Umbilical cord (tissue), 1 donor: ENCODE measurements at regions not wholly inside any gene's neighbourhood (a gene's known extent, or its start where the extent isn't known, plus 50 kb on each side); places are given as distances from the start of the nearest gene placed in this dataset.
A peak's percentile ranks its signal among the peaks of the same experiment; 100 is the strongest.
"Not testable (repeated sequence)": the region's sequence is repeated elsewhere in the genome, so short reads cannot be mapped to it uniquely, and the experiment has no call there.

Experiments
- DNase-seq: peaks from one replicate; pipeline ENCODE4 v3.0.0-alpha.2; 2015; ENCODE audit warnings: low spot score

GRCh38 chr20:16863303-16863702, 115.1 kb downstream of the OTOR start:
- DNase-seq = no peak

- DNase-seq = no peak
These were observed 115.9 kb downstream of the OTOR start for GRCh38 chr20:16864069-16864468.

- no peak for DNase-seq
These were observed 116.8 kb downstream of the OTOR start for GRCh38 chr20:16864963-16865362.

- DNase-seq = no peak
These were observed 117.2 kb downstream of the OTOR start for GRCh38 chr20:16865406-16865805.

- DNase-seq = not testable (repeated sequence)
These were observed 125.0 kb downstream of the OTOR start for GRCh38 chr20:16873124-16873523.

- DNase-seq = no peak
These were observed 128.9 kb downstream of the OTOR start for GRCh38 chr20:16877053-16877554.

- no peak for DNase-seq
These were observed 137.6 kb downstream of the OTOR start for GRCh38 chr20:16885746-16886145.

- DNase-seq = peak; percentile 18
These were observed 150.3 kb downstream of the OTOR start for GRCh38 chr20:16898433-16898832.

GRCh38 chr20:16902662-16903061, 154.5 kb downstream of the OTOR start:
- no peak for DNase-seq

- DNase-seq = no peak
These were observed 156.6 kb downstream of the OTOR start for GRCh38 chr20:16904751-16905150.

- DNase-seq = no peak
These were observed 166.1 kb downstream of the OTOR start for GRCh38 chr20:16914277-16914676.

- no peak for DNase-seq
These were observed 168.0 kb downstream of the OTOR start for GRCh38 chr20:16916165-16916564.

- DNase-seq = no peak
These were observed 169.5 kb downstream of the OTOR start for GRCh38 chr20:16917636-16918035.

GRCh38 chr20:16918366-16918765, 170.2 kb downstream of the OTOR start:
- no peak for DNase-seq

- DNase-seq = no peak
These were observed 171.7 kb downstream of the OTOR start for GRCh38 chr20:16919841-16920240.

GRCh38 chr20:16922834-16923233, 174.7 kb downstream of the OTOR start:
- DNase-seq = peak; percentile 50

- no peak for DNase-seq
These were observed 178.7 kb downstream of the OTOR start for GRCh38 chr20:16926626-16927430.

GRCh38 chr20:16929756-16930155, 181.6 kb downstream of the OTOR start:
- DNase-seq = no peak

GRCh38 chr20:16930656-16931055, 182.5 kb downstream of the OTOR start:
- no peak for DNase-seq

- DNase-seq = no peak
These were observed 190.9 kb downstream of the OTOR start for GRCh38 chr20:16939051-16939450.

- no peak for DNase-seq
These were observed 192.5 kb downstream of the OTOR start for GRCh38 chr20:16940701-16941100.

- no peak for DNase-seq
These were observed 193.9 kb downstream of the OTOR start for GRCh38 chr20:16942051-16942450.

- DNase-seq = peak; percentile 11
These were observed 194.6 kb downstream of the OTOR start for GRCh38 chr20:16942756-16943155.

GRCh38 chr20:16944745-16945144, 196.6 kb downstream of the OTOR start:
- peak; percentile 6 for DNase-seq
